B cell (primary cell): ENCODE measurements at regions not wholly inside any gene's neighbourhood (a gene's known extent, or its start where the extent isn't known, plus 50 kb on each side); places are given as distances from the start of the nearest gene placed in this dataset.

Experiments
- ATAC-seq: fragments of 200-7000 bp; cut with Tn5 transposase; one replicate; pipeline ENCODE4 v1.10.0; 2021; ENCODE audit warnings: low read depth, mild to moderate bottlenecking, moderate number of reproducible peaks, moderate library complexity
- CTCF ChIA-PET: fragments of 350-600 bp; sonication (Branson Sonifier 250); formaldehyde crosslinking; loops from one replicate; lab custom pipeline; 2021; ENCODE audit warnings: antibody characterized with exemption, inconsistent platforms; lab: Charles Lee
- POLR2A ChIA-PET: fragments of 350-600 bp; sonication (Branson Sonifier 250); formaldehyde crosslinking; loops from one replicate; lab custom pipeline; 2021; ENCODE audit warnings: antibody characterized with exemption; lab: Charles Lee
- DNase-seq: peaks from one replicate; pipeline ENCODE4 v3.0.0; 2013
- H2AFZ ChIP-seq: 2 replicates; pipeline ENCODE4 v1.6.1; 2012; ENCODE audit warnings: mild to moderate bottlenecking, low read depth, low read length; ENCODE audit not compliant: insufficient read depth, poor library complexity, severe bottlenecking
- H3K27ac ChIP-seq, 2 donors: 1 replicate in 1 of 2; 2 replicates in 1 of 2; pipeline ENCODE4 v1.5.1; 2012 to 2013; ENCODE audit warnings: low read length in 2 of 2, mild to moderate bottlenecking in 2 of 2, moderate library complexity in 1 of 2
- H3K27me3 ChIP-seq, 4 experiments: fragments of 200-600 bp in 1 of 4; sonication (generic) in 1 of 4; replicated peaks in 1 of 4; 1 replicate in 2 of 4; 2 replicates in 2 of 4; pipeline versions ENCODE4 v1.6.1 to v1.7.0; 2013 to 2016; ENCODE audit warnings: low read length in 3 of 4, mild to moderate bottlenecking in 2 of 4, mixed read lengths in 1 of 4, moderate library complexity in 1 of 4; ENCODE audit not compliant: insufficient read depth in 4 of 4, control insufficient read depth in 3 of 4; ENCODE audit errors: control extremely low read depth in 1 of 4
- H3K36me3 ChIP-seq, 2 experiments: replicated peaks in 1 of 2; 1 replicate in 1 of 2; 2 replicates in 1 of 2; pipeline versions ENCODE4 v1.6.1 to v1.7.1; 2013; ENCODE audit warnings: low read length in 1 of 2; ENCODE audit not compliant: insufficient read depth in 2 of 2, control insufficient read depth in 1 of 2; ENCODE audit errors: control extremely low read depth in 1 of 2, extremely low read depth in 1 of 2
- H3K4me1 ChIP-seq, 2 donors: fragments of 200-600 bp in 1 of 2; sonication (generic) in 1 of 2; 1 replicate in 1 of 2; 2 replicates in 1 of 2; pipeline versions ENCODE4 v1.5.1 to v1.6.1; 2013 to 2017; ENCODE audit warnings: low read length in 2 of 2; ENCODE audit not compliant: control insufficient read depth in 2 of 2, insufficient read depth in 2 of 2
- H3K4me2 ChIP-seq: replicated peaks from 2 replicates; pipeline ENCODE3; 2012; ENCODE audit warnings: mild to moderate bottlenecking, low read depth, low read length; ENCODE audit not compliant: poor library complexity, severe bottlenecking
- H3K4me3 ChIP-seq, 5 experiments: fragments of 200-600 bp in 1 of 5; sonication (generic) in 1 of 5; 1 replicate in 3 of 5; 2 replicates in 2 of 5; pipeline versions ENCODE4 v1.5.1 to v1.7.0; 2011 to 2016; ENCODE audit warnings: low read length in 4 of 5, mild to moderate bottlenecking in 4 of 5, low read depth in 2 of 5, control low read depth in 1 of 5, moderate library complexity in 1 of 5; ENCODE audit not compliant: insufficient read depth in 1 of 5; ENCODE audit errors: control extremely low read depth in 1 of 5, extremely low read depth in 1 of 5
- H3K79me2 ChIP-seq: fragments of 200-600 bp; sonication (generic); one replicate; pipeline ENCODE4 v1.6.0; 2016; ENCODE audit warnings: low read length; ENCODE audit not compliant: control insufficient read depth, insufficient read depth
- H3K9ac ChIP-seq: fragments of 200-600 bp; sonication (generic); 2 replicates; pipeline ENCODE4 v1.6.1; 2017; ENCODE audit warnings: mild to moderate bottlenecking, low read length, moderate library complexity
- H3K9me3 ChIP-seq, 3 donors: one replicate each; pipeline versions ENCODE4 v1.6.1 to v1.7.1; 2013; ENCODE audit warnings: low read length in 2 of 3; ENCODE audit not compliant: control insufficient read depth in 2 of 3, insufficient read depth in 1 of 3; ENCODE audit errors: control extremely low read depth in 1 of 3
- H4K20me1 ChIP-seq: 2 replicates; pipeline ENCODE4 v1.6.0; 2012; ENCODE audit warnings: mild to moderate bottlenecking, low read length; ENCODE audit not compliant: insufficient read depth, control insufficient read depth, poor library complexity, severe bottlenecking
- H3K27ac Mint-ChIP-seq: one replicate; pipeline ENCODE4 v1.8.0; 2021; ENCODE audit warnings: mixed read lengths
- H3K27me3 Mint-ChIP-seq: one replicate; pipeline ENCODE4 v1.8.0; 2021; ENCODE audit warnings: mixed read lengths
- H3K4me1 Mint-ChIP-seq: one replicate; pipeline ENCODE4 v1.8.0; 2021; ENCODE audit warnings: mixed read lengths
- H3K4me3 Mint-ChIP-seq: one replicate; pipeline ENCODE4 v1.8.0; 2021; ENCODE audit warnings: mixed read lengths
- H3K9me3 Mint-ChIP-seq: one replicate; pipeline ENCODE4 v1.8.0; 2022; ENCODE audit warnings: mixed read lengths; ENCODE audit not compliant: insufficient read depth
- CTCF ChIP-seq: fragments of 200-600 bp; IDR thresholded peaks from one replicate; pipeline ENCODE4 v1.8.0; 2022; ENCODE audit warnings: antibody characterized with exemption, mild to moderate bottlenecking
- EZH2 ChIP-seq: IDR thresholded peaks from 2 replicates; pipeline ENCODE4 v1.6.1; 2012; ENCODE audit warnings: borderline replicate concordance, low read depth, mild to moderate bottlenecking, moderate library complexity, low read length; ENCODE audit not compliant: insufficient read depth, poor library complexity, severe bottlenecking
- WGBS: methylation state at CpG from one replicate; pipeline ENCODE4 v1.1.5; 2013; ENCODE audit warnings: missing lambda C conversion rate; ENCODE audit not compliant: insufficient coverage; 5-methylcytosine and 5-hydroxymethylcytosine counted together
- intact Hi-C: fragments of 100-400 bp; cut with micrococcal nuclease; formaldehyde crosslinking; loops from one replicate; pipeline ENCODE4 v1.10.0; 2022

- Histone ChIP-seq H3K36me3 (no peaks in the 10 kb centered on the region), H3K9ac (no peak overlapping the region), H3K9me3 (no peaks in the 10 kb centered on the region), H4K20me1 (no peaks in the 10 kb centered on the region), H3K27ac (no peak overlapping the region), H3K4me1 (no peaks in the 10 kb centered on the region), H3K4me2 (no peak overlapping the region), H3K27me3 (no peaks in the 10 kb centered on the region), H3K4me3 (no peak overlapping the region), H3K79me2 (no peaks in the 10 kb centered on the region), H2AFZ (no peak overlapping the region)
- intact Hi-C loops = no loop called here
- no peak for DNase-seq
- POLR2A ChIA-PET = no interaction called here
- no peaks in the 10 kb centered on the region for H3K9me3 Mint-ChIP-seq
- ATAC-seq = no peak
- H3K4me1 Mint-ChIP-seq = no peaks in the 10 kb centered on the region
- peaks cover 8% of the 10 kb centered on the region for H3K27me3 Mint-ChIP-seq
- CTCF ChIA-PET = no interaction called here
- 56% methylated on average over 29 of the region's 31 CpGs for WGBS
- H3K27ac Mint-ChIP-seq = no peak overlapping the region
- H3K4me3 Mint-ChIP-seq = no peak overlapping the region
- TF ChIP-seq CTCF = no peak
- no peak for TF ChIP-seq EZH2
Measured at GRCh38 chr6:169976301-169977081, 225.1 kb downstream of the ERMARD start.

- TF ChIP-seq EZH2 (no peak), CTCF (no peak)
- no peak overlapping the region for H3K27ac Mint-ChIP-seq
- no peaks in the 10 kb centered on the region for H3K9me3 ChIP-seq
- H3K9ac ChIP-seq = no peak overlapping the region
- H3K4me1 Mint-ChIP-seq = no peaks in the 10 kb centered on the region
- peaks cover 8% of the 10 kb centered on the region for H3K27me3 Mint-ChIP-seq
- no peak overlapping the region for H3K4me3 Mint-ChIP-seq
- H3K4me2 ChIP-seq = no peak overlapping the region
- H3K79me2 ChIP-seq = no peaks in the 10 kb centered on the region
- POLR2A ChIA-PET = interaction anchor here (0.6 kb wide), 1 partner anchor 583 kb away, joined by 3 read pairs; no protein-coding TSS in a partner anchor
- no peak overlapping the region for H2AFZ ChIP-seq
- H3K27me3 ChIP-seq = no peaks in the 10 kb centered on the region
- no peaks in the 10 kb centered on the region for H3K4me1 ChIP-seq
- no peak overlapping the region for H3K27ac ChIP-seq
- CTCF ChIA-PET = no interaction called here
- H3K9me3 Mint-ChIP-seq = no peaks in the 10 kb centered on the region
- DNase-seq (no peak), ATAC-seq (no peak)
- intact Hi-C loops = no loop called here
- no peaks in the 10 kb centered on the region for H4K20me1 ChIP-seq
- H3K4me3 ChIP-seq = no peak overlapping the region
- no peaks in the 10 kb centered on the region for H3K36me3 ChIP-seq
- WGBS = 86% methylated on average over 10 of the region's 10 CpGs
Measured at GRCh38 chr6:169975701-169976100, 224.3 kb downstream of the ERMARD start.
